Stomach (tissue), 8 donors: ENCODE measurements at regions not wholly inside any gene's neighbourhood (a gene's known extent, or its start where the extent isn't known, plus 50 kb on each side); places are given as distances from the start of the nearest gene placed in this dataset.

Experiments
- DNase-seq, 2 donors: peaks; one replicate each; pipeline versions ENCODE4 v3.0.0 to v3.0.0-alpha.2; 2013 to 2019
- H3K27ac ChIP-seq, 5 donors: fragments of 200-600 bp in 4 of 5; sonication (generic) in 4 of 5; one replicate each; pipeline ENCODE4 v1.5.1; 2013 to 2019; ENCODE audit warnings: mild to moderate bottlenecking in 1 of 5, moderate library complexity in 1 of 5
- H3K27me3 ChIP-seq, 3 donors: fragments of 200-600 bp; sonication (generic); one replicate each; pipeline ENCODE4 v1.5.1; 2017 to 2019; ENCODE audit warnings: mixed run types in 1 of 3
- H3K36me3 ChIP-seq, 4 donors: fragments of 200-600 bp; sonication (generic); 1 replicate in 3 of 4; 2 replicates in 1 of 4; pipeline ENCODE4 v1.5.1; 2016 to 2019
- H3K4me1 ChIP-seq, 4 donors: fragments of 200-600 bp; sonication (generic); one replicate each; pipeline ENCODE4 v1.5.1; 2016 to 2019
- H3K4me3 ChIP-seq, 4 donors: fragments of 200-600 bp; sonication (generic) in 3 of 4; one replicate each; pipeline ENCODE4 v1.5.1; 2016 to 2019; ENCODE audit warnings: mild to moderate bottlenecking in 1 of 4
- H3K9me3 ChIP-seq, 4 donors: fragments of 200-600 bp; sonication (generic); one replicate each; pipeline ENCODE4 v1.5.1; 2016 to 2019
- EP300 ChIP-seq: sonication (generic); formaldehyde crosslinking; IDR thresholded peaks from one replicate; pipeline ENCODE4 v1.6.1; 2017; ENCODE audit warnings: antibody characterized with exemption
- POLR2A ChIP-seq, 4 donors: fragments of 450-650 bp; IDR thresholded peaks; one replicate each; pipeline ENCODE4 v1.6.1; 2016; ENCODE audit warnings: antibody characterized with exemption in 4 of 4, control low read depth in 2 of 4, mild to moderate bottlenecking in 1 of 4, moderate library complexity in 1 of 4
- POLR2AphosphoS5 ChIP-seq, 3 donors: sonication (generic); formaldehyde crosslinking; IDR thresholded peaks; one replicate each; pipeline ENCODE4 v1.6.1; 2016; ENCODE audit warnings: antibody characterized with exemption in 3 of 3
- WGBS, 5 donors: extraction: QIAGEN DNeasy Blood & Tissue Kit in 3 of 5; methylation state at CpG; one replicate each; pipeline versions ENCODE4 v1.1.5 to v1.1.7; 2013 to 2018; 5-methylcytosine and 5-hydroxymethylcytosine counted together
- intact Hi-C: fragments of 100-400 bp; cut with DNase I; formaldehyde crosslinking; loops from one replicate; pipeline ENCODE4 v1.15.1; 2023; ENCODE audit warnings: low total_unique reads
- TF ChIP-seq, protein P1 (sequence below), 7 experiments: fragments of 450-650 bp in 4 of 7; fragments of 200-600 bp in 3 of 7; sonication (generic) in 3 of 7; IDR thresholded peaks; one replicate each; pipeline ENCODE4 v1.5.1; 2016 to 2019; ENCODE audit warnings: antibody characterized with exemption in 7 of 7, control low read depth in 2 of 7, mild to moderate bottlenecking in 1 of 7
- donor health status: healthy with polysubstance abuse.
- donor health status: Bipolar disorder and iron deficiency.
- donor health status: healthy.

DNA sequence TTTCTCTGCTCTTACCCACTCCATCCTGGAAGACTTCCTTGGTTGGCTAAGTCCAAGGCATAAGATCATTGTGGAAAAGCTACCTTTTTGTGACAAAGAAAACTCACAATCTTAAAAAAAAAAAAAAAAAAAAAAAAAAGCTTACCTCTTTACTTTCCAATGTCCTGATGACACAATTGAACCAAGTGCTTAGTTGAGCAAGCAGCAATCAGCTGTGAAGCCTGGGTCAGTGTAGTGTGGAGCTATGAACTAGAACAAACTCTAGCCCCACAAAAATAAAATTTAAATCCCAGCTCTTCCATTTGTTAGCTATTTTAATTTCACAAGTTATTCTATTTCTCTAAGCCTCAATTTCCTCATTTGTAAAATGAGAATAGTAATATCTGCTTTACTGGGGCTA lies 647.6 kb downstream of the LMO4 start:
- H3K4me1 ChIP-seq: peaks cover 0 to 5% (median 0%) of the 10 kb centered on the region in 4 donors
- intact Hi-C loops: no loop called here
- no peaks in the 10 kb centered on the region for H3K36me3 ChIP-seq
- DNase-seq: no peak
- H3K4me3 ChIP-seq: no peak overlapping the region
- no peak overlapping the region for H3K27ac ChIP-seq
- H3K9me3 ChIP-seq: no peaks in the 10 kb centered on the region
- no peak for TF ChIP-seq POLR2AphosphoS5 (IDR thresholded peaks at IDR 0.05)
- no peak for TF ChIP-seq POLR2A (IDR thresholded peaks at IDR 0.05)
- TF ChIP-seq EP300: no peak
- TF ChIP-seq, protein P1, sequence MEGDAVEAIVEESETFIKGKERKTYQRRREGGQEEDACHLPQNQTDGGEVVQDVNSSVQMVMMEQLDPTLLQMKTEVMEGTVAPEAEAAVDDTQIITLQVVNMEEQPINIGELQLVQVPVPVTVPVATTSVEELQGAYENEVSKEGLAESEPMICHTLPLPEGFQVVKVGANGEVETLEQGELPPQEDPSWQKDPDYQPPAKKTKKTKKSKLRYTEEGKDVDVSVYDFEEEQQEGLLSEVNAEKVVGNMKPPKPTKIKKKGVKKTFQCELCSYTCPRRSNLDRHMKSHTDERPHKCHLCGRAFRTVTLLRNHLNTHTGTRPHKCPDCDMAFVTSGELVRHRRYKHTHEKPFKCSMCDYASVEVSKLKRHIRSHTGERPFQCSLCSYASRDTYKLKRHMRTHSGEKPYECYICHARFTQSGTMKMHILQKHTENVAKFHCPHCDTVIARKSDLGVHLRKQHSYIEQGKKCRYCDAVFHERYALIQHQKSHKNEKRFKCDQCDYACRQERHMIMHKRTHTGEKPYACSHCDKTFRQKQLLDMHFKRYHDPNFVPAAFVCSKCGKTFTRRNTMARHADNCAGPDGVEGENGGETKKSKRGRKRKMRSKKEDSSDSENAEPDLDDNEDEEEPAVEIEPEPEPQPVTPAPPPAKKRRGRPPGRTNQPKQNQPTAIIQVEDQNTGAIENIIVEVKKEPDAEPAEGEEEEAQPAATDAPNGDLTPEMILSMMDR (IDR thresholded peaks at IDR 0.05): no peak
- no peaks in the 10 kb centered on the region for H3K27me3 ChIP-seq

DNA sequence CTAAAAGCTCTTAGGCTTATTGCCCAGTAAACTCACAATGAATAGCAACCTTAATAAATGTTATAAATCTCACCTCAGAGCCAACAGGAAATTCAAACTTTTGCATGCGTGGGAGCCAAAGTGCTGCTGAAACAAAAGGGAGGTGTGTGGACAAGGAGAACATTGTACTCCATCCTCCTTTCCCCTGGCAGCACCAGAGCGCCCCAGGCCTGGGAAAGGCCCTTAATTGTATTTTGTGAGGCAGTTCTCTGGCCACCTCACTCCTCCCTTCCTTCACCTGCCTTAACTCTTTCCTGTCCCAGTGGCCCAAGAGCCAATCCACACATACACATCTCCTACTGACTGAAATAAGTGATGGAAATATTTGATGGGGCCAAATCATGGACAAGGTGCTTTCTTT lies 648.5 kb downstream of the LMO4 start:
- Histone ChIP-seq H3K36me3 (no peaks in the 10 kb centered on the region), H3K9me3 (no peaks in the 10 kb centered on the region), H3K27me3 (no peaks in the 10 kb centered on the region), H3K27ac (no peak overlapping the region), H3K4me1 (peaks cover 0 to 5% (median 0%) of the 10 kb centered on the region in 4 donors), H3K4me3 (no peak overlapping the region)
- TF ChIP-seq POLR2A (IDR thresholded peaks at IDR 0.05) (no peak), POLR2AphosphoS5 (IDR thresholded peaks at IDR 0.05) (no peak), EP300 (no peak)
- TF ChIP-seq, protein P1 (IDR thresholded peaks at IDR 0.05): no peak
- no peak for DNase-seq
- intact Hi-C loops: no loop called here
- 24 to 65% (median 48%) methylated on average over 2 of the region's 2 CpGs for WGBS, 5 donors

- DNase-seq: no peak
- Histone ChIP-seq H3K36me3 (no peaks in the 10 kb centered on the region), H3K4me3 (no peak overlapping the region), H3K9me3 (no peaks in the 10 kb centered on the region), H3K27ac (no peak overlapping the region), H3K27me3 (no peaks in the 10 kb centered on the region), H3K4me1 (peaks cover 0 to 5% (median 0%) of the 10 kb centered on the region in 4 donors)
- intact Hi-C loops: no loop called here
- 71 to 90% (median 81%) methylated on average over 2 of the region's 2 CpGs for WGBS, 5 donors
- no peak for TF ChIP-seq POLR2A (IDR thresholded peaks at IDR 0.05)
- no peak for TF ChIP-seq POLR2AphosphoS5 (IDR thresholded peaks at IDR 0.05)
- TF ChIP-seq, protein P1 (IDR thresholded peaks at IDR 0.05): no peak
- no peak for TF ChIP-seq EP300
Measured at GRCh38 chr1:87979079-87979478, 650.4 kb downstream of the LMO4 start.

- WGBS, 5 donors: 29 to 41% (median 34%) methylated on average over 3 of the region's 3 CpGs
Measured at GRCh38 chr1:87980494-87980893, 651.8 kb downstream of the LMO4 start.

More at GRCh38 chr1:87980494-87980893, 651.8 kb downstream of the LMO4 start:
- H3K9me3 ChIP-seq: no peaks in the 10 kb centered on the region
- TF ChIP-seq, protein P1 (IDR thresholded peaks at IDR 0.05): no peak
- TF ChIP-seq EP300: no peak
- TF ChIP-seq POLR2A (IDR thresholded peaks at IDR 0.05): no peak
- no peak for TF ChIP-seq POLR2AphosphoS5 (IDR thresholded peaks at IDR 0.05)
- H3K27me3 ChIP-seq: no peaks in the 10 kb centered on the region
- intact Hi-C loops: no loop called here
- no peak overlapping the region for H3K4me3 ChIP-seq
- H3K4me1 ChIP-seq: peaks cover 0 to 5% (median 0%) of the 10 kb centered on the region in 4 donors
- H3K27ac ChIP-seq: no peak overlapping the region
- H3K36me3 ChIP-seq: no peaks in the 10 kb centered on the region
- DNase-seq: peak; percentile 26 to 30
